ENCODE measurements at regions not wholly inside any gene's neighbourhood (a gene's known extent, or its start where the extent isn't known, plus 50 kb on each side); places are given as distances from the start of the nearest gene placed in this dataset.

DNA sequence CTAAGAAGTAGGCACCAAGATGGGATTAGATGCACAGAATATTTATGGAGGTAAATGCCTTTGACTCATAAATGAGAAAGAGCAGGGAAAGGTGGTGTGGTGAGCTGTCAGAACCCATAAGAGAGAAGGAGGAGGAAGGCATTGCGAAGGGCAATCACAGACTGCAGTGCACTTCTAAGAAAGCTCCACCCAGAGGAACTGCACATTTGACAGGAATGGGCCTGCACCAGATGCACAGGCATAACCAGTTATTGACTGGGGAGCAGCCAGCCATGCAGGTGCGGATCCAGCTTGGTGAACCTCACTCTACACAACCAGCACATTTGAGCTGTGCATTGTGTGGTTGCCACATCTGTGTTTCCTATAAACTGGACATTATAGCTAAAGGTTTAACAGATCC lies 62.2 kb upstream of the L3MBTL4 start:
- ATAC-seq (no peak), DNase-seq (ENCODE audit: extremely low read depth in 1 of 4, low spot score in 3 of 4) (no peak), FAIRE-seq (no peak)
- intact Hi-C loops (cut with micrococcal nuclease), result no loop called here
- ChIA-PET CTCF (ENCODE audit: low intra/inter-chr PET ratio) (no interaction called here), POLR2A (no interaction called here)
- Histone ChIP-seq H3K27ac (ENCODE audit: extremely low read depth, low read depth, low read length) (no peak overlapping the region), H2AFZ (ENCODE audit: low read depth, low read length) (no peak overlapping the region), H3K9me1 (ENCODE audit: control insufficient read depth, insufficient read depth, low read length) (no peaks in the 10 kb centered on the region), H4K20me1 (replicated peaks; ENCODE audit: control insufficient read depth, insufficient read depth, low read length) (no peaks in the 10 kb centered on the region), H3K4me3 (no peak overlapping the region), H3K4me2 (ENCODE audit: insufficient read depth, low read length) (no peak overlapping the region), H3K79me2 (ENCODE audit: control insufficient read depth, insufficient read depth, low read length) (no peaks in the 10 kb centered on the region), H3K9ac (ENCODE audit: insufficient read depth in 1 of 2, low read depth in 2 of 2, low read length in 2 of 2) (no peak overlapping the region), H3K9me3 (replicated peaks; ENCODE audit: control insufficient read depth, insufficient read depth, low read depth, low read length) (no peaks in the 10 kb centered on the region), H3K4me1 (replicated peaks in 1 of 2; ENCODE audit: control insufficient read depth in 2 of 2, insufficient read depth in 2 of 2, low read length in 2 of 2) (no peaks in the 10 kb centered on the region), H3K36me3 (ENCODE audit: control insufficient read depth, insufficient read depth, low read length) (no peaks in the 10 kb centered on the region), H3K27me3 (ENCODE audit: control insufficient read depth in 2 of 2, insufficient read depth in 2 of 2, low read length in 2 of 2) (no peaks in the 10 kb centered on the region)
- BruUV-seq (replicated peaks), result no TSS peak
- in situ Hi-C loops (cut with MboI), result no loop called here
- TF ChIP-seq ZNF589 (CRISPR knock-in tag; IDR thresholded peaks at IDR 0.05; ENCODE audit: low read depth) (no peak), TFAM (CRISPR knock-in tag; conservative IDR thresholded peaks at IDR 0.05) (no peak), SFPQ (IDR thresholded peaks at IDR 0.05; ENCODE audit: low read depth, low read length) (no peak), ZNF175 (CRISPR knock-in tag; IDR thresholded peaks at IDR 0.05; ENCODE audit: low read depth) (no peak)
- 0% methylated on average over 2 of the region's 2 CpGs for WGBS (ENCODE audit: insufficient coverage, low coverage, missing lambda C conversion rate)

DNA sequence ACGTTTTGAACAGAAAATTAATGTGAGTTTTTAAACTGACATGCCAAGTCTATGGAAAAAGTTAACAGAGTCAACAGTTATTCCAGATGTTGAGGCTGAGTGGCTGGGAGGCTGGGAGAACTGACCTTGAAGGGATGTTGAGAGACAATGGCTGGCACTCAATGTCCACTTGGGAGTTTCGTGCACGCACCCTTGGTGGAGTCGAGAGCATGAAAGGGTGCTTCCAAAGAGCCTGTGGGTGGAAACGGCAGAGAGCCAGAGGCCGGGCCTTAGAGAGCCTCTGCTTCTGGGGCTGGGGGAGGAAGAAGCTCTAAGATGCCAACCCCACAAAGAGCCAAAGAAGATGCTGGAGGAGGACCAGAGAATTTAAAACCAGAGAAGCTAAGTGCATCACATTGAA lies 63.4 kb upstream of the L3MBTL4 start:
- in situ Hi-C loops (cut with MboI), result no loop called here
- Histone ChIP-seq H3K4me1 (replicated peaks in 1 of 2; ENCODE audit: control insufficient read depth in 2 of 2, insufficient read depth in 2 of 2, low read length in 2 of 2) (peaks cover 0 to 3% of the 10 kb centered on the region in 2 experiments; a peak in 1 of 5 replicates), H3K27ac (ENCODE audit: extremely low read depth, low read depth, low read length) (no peak overlapping the region), H3K9ac (ENCODE audit: insufficient read depth in 1 of 2, low read depth in 2 of 2, low read length in 2 of 2) (no peak overlapping the region), H3K36me3 (ENCODE audit: control insufficient read depth, insufficient read depth, low read length) (no peaks in the 10 kb centered on the region), H4K20me1 (replicated peaks; ENCODE audit: control insufficient read depth, insufficient read depth, low read length) (no peaks in the 10 kb centered on the region), H3K27me3 (ENCODE audit: control insufficient read depth in 2 of 2, insufficient read depth in 2 of 2, low read length in 2 of 2) (no peaks in the 10 kb centered on the region), H3K9me1 (ENCODE audit: control insufficient read depth, insufficient read depth, low read length) (no peaks in the 10 kb centered on the region), H3K79me2 (ENCODE audit: control insufficient read depth, insufficient read depth, low read length) (no peaks in the 10 kb centered on the region), H3K4me3 (no peak overlapping the region), H3K9me3 (replicated peaks; ENCODE audit: control insufficient read depth, insufficient read depth, low read depth, low read length) (no peaks in the 10 kb centered on the region), H2AFZ (ENCODE audit: low read depth, low read length) (no peak overlapping the region), H3K4me2 (ENCODE audit: insufficient read depth, low read length) (no peak overlapping the region)
- ChIA-PET POLR2A (no interaction called here), CTCF (ENCODE audit: low intra/inter-chr PET ratio) (no interaction called here)
- intact Hi-C loops (cut with micrococcal nuclease), result no loop called here
- no TSS peak for BruUV-seq (replicated peaks)
- 1% methylated on average over 6 of the region's 6 CpGs for WGBS (ENCODE audit: insufficient coverage, low coverage, missing lambda C conversion rate)
- DNase-seq (ENCODE audit: extremely low read depth in 1 of 4, low spot score in 3 of 4) (no peak), ATAC-seq (no peak), FAIRE-seq (no peak)
- TF ChIP-seq, protein P1, sequence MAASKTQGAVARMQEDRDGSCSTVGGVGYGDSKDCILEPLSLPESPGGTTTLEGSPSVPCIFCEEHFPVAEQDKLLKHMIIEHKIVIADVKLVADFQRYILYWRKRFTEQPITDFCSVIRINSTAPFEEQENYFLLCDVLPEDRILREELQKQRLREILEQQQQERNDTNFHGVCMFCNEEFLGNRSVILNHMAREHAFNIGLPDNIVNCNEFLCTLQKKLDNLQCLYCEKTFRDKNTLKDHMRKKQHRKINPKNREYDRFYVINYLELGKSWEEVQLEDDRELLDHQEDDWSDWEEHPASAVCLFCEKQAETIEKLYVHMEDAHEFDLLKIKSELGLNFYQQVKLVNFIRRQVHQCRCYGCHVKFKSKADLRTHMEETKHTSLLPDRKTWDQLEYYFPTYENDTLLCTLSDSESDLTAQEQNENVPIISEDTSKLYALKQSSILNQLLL (CRISPR knock-in tag; IDR thresholded peaks at IDR 0.05; ENCODE audit: borderline replicate concordance), result no peak
- TF ChIP-seq PKNOX1 (IDR thresholded peaks at IDR 0.05) (no peak), ARHGAP35 (IDR thresholded peaks at IDR 0.05; ENCODE audit: partially characterized antibody) (no peak), ZBTB9 (CRISPR knock-in tag; IDR thresholded peaks at IDR 0.05) (no peak), ZNF263 (CRISPR knock-in tag; IDR thresholded peaks at IDR 0.05; ENCODE audit: borderline replicate concordance) (no peak), PRPF4 (IDR thresholded peaks at IDR 0.05; ENCODE audit: insufficient read depth, low read depth, low read length, poor library complexity, severe bottlenecking) (no peak), RBM39 (optimal IDR thresholded peaks at IDR 0.05; ENCODE audit: low read depth, low read length) (no peak)
